Activated naive CD4-positive, alpha-beta T cell treated with anti-CD3 and anti-CD28 coated beads, Interleukin-2, amount 50 U/mL, for 24 hours (primary cell): ENCODE measurements at regions not wholly inside any gene's neighbourhood (a gene's known extent, or its start where the extent isn't known, plus 50 kb on each side); places are given as distances from the start of the nearest gene placed in this dataset.

Experiments
- H3K27ac Mint-ChIP-seq: one replicate; pipeline ENCODE4 v1.8.0; 2021; ENCODE audit warnings: mild to moderate bottlenecking, mixed read lengths
- H3K27me3 Mint-ChIP-seq: one replicate; pipeline ENCODE4 v1.8.0; 2021; ENCODE audit warnings: mixed read lengths
- H3K36me3 Mint-ChIP-seq: one replicate; pipeline ENCODE4 v1.8.0; 2021; ENCODE audit warnings: mixed read lengths
- H3K4me1 Mint-ChIP-seq: one replicate; pipeline ENCODE4 v1.8.0; 2021; ENCODE audit warnings: mixed read lengths
- H3K4me3 Mint-ChIP-seq: one replicate; pipeline ENCODE4 v1.8.0; 2021; ENCODE audit warnings: mild to moderate bottlenecking, mixed read lengths
- H3K9me3 Mint-ChIP-seq: one replicate; pipeline ENCODE4 v1.8.0; 2021; ENCODE audit warnings: mixed read lengths

- Mint-ChIP-seq H3K4me1 (peaks cover 36% of the 10 kb centered on the region), H3K9me3 (no peaks in the 10 kb centered on the region), H3K27me3 (no peaks in the 10 kb centered on the region), H3K36me3 (no peaks in the 10 kb centered on the region), H3K4me3 (no peak overlapping the region), H3K27ac (no peak overlapping the region)
Observed at GRCh38 chr7:131111792-131112191, 215.9 kb upstream of the MKLN1 start.

DNA sequence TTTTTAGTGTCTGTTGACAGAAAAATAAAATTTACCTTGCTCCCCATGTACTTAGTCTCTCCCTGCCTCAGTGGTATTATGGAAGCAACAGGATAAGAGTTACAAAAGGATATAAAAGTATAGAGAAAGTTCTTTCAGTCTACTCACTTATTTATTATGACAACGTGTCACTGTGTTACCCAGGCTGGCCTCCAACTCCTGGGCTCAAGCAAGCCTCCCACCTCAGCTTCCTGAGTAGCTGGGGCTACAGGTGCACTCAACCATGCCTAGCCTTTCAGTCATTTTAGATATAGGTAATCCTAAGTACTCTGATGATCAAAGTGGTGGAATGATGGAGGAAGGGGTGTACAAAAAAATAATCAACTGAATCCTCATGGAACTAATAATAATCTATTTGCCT, 215.2 kb upstream of the MKLN1 start:
- H3K9me3 Mint-ChIP-seq = no peaks in the 10 kb centered on the region
- H3K36me3 Mint-ChIP-seq = peaks cover under 1% of the 10 kb centered on the region
- H3K27me3 Mint-ChIP-seq = no peaks in the 10 kb centered on the region
- peak overlapping the region; percentile 13 for H3K27ac Mint-ChIP-seq
- H3K4me3 Mint-ChIP-seq = no peak overlapping the region
- peaks cover 36% of the 10 kb centered on the region for H3K4me1 Mint-ChIP-seq

- no peaks in the 10 kb centered on the region for H3K9me3 Mint-ChIP-seq
- H3K36me3 Mint-ChIP-seq = peaks cover 2% of the 10 kb centered on the region
- no peak overlapping the region for H3K4me3 Mint-ChIP-seq
- no peaks in the 10 kb centered on the region for H3K27me3 Mint-ChIP-seq
- H3K27ac Mint-ChIP-seq = no peak overlapping the region
- H3K4me1 Mint-ChIP-seq = peaks cover 18% of the 10 kb centered on the region
Observed at GRCh38 chr7:131115340-131115739, 212.3 kb upstream of the MKLN1 start.

GRCh38 chr7:131117439-131117838, 210.2 kb upstream of the MKLN1 start:
- no peaks in the 10 kb centered on the region for H3K9me3 Mint-ChIP-seq
- H3K4me1 Mint-ChIP-seq = peaks cover 3% of the 10 kb centered on the region
- H3K36me3 Mint-ChIP-seq = peaks cover 2% of the 10 kb centered on the region
- no peaks in the 10 kb centered on the region for H3K27me3 Mint-ChIP-seq
- H3K4me3 Mint-ChIP-seq = no peak overlapping the region
- H3K27ac Mint-ChIP-seq = no peak overlapping the region

DNA sequence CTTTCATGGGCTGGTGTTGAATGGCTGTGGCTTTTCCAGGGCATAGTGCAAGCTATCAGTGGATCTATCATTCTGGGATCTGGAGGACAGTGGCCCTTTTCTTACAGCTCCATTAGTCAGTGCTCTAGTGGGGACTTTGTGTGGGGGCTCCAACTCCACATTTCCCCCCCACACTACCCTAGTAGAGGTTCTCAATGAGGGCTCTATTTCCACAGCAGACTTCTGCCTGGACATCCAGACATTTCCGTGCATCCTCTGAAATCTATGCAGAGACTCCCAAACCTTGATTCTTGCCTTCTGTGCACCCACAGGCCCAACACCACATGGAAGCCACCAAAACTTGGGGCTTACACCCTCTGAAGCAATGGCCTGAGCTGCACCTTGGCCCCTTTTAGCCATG, 208.3 kb upstream of the MKLN1 start:
- Mint-ChIP-seq H3K4me1 (no peaks in the 10 kb centered on the region), H3K27me3 (no peaks in the 10 kb centered on the region), H3K27ac (no peak overlapping the region), H3K9me3 (no peaks in the 10 kb centered on the region), H3K36me3 (peaks cover 2% of the 10 kb centered on the region), H3K4me3 (no peak overlapping the region)

GRCh38 chr7:131122394-131122793, 205.3 kb upstream of the MKLN1 start:
- Mint-ChIP-seq H3K4me1 (no peaks in the 10 kb centered on the region), H3K9me3 (no peaks in the 10 kb centered on the region), H3K4me3 (no peak overlapping the region), H3K27ac (no peak overlapping the region), H3K36me3 (peaks cover 2% of the 10 kb centered on the region), H3K27me3 (no peaks in the 10 kb centered on the region)

GRCh38 chr7:131124001-131124629, 203.6 kb upstream of the MKLN1 start:
- Mint-ChIP-seq H3K9me3 (no peaks in the 10 kb centered on the region), H3K4me1 (no peaks in the 10 kb centered on the region), H3K4me3 (no peak overlapping the region), H3K27ac (no peak overlapping the region), H3K27me3 (no peaks in the 10 kb centered on the region), H3K36me3 (no peaks in the 10 kb centered on the region)

- H3K4me1 Mint-ChIP-seq = no peaks in the 10 kb centered on the region
- H3K9me3 Mint-ChIP-seq = no peaks in the 10 kb centered on the region
- H3K4me3 Mint-ChIP-seq = no peak overlapping the region
- no peaks in the 10 kb centered on the region for H3K36me3 Mint-ChIP-seq
- no peak overlapping the region for H3K27ac Mint-ChIP-seq
- H3K27me3 Mint-ChIP-seq = no peaks in the 10 kb centered on the region
Observed at GRCh38 chr7:131124867-131125266, 202.8 kb upstream of the MKLN1 start.

- Mint-ChIP-seq H3K4me1 (no peaks in the 10 kb centered on the region), H3K27me3 (no peaks in the 10 kb centered on the region), H3K27ac (no peak overlapping the region), H3K9me3 (no peaks in the 10 kb centered on the region), H3K36me3 (no peaks in the 10 kb centered on the region), H3K4me3 (no peak overlapping the region)
Observed at GRCh38 chr7:131130324-131130723, 197.4 kb upstream of the MKLN1 start.

DNA sequence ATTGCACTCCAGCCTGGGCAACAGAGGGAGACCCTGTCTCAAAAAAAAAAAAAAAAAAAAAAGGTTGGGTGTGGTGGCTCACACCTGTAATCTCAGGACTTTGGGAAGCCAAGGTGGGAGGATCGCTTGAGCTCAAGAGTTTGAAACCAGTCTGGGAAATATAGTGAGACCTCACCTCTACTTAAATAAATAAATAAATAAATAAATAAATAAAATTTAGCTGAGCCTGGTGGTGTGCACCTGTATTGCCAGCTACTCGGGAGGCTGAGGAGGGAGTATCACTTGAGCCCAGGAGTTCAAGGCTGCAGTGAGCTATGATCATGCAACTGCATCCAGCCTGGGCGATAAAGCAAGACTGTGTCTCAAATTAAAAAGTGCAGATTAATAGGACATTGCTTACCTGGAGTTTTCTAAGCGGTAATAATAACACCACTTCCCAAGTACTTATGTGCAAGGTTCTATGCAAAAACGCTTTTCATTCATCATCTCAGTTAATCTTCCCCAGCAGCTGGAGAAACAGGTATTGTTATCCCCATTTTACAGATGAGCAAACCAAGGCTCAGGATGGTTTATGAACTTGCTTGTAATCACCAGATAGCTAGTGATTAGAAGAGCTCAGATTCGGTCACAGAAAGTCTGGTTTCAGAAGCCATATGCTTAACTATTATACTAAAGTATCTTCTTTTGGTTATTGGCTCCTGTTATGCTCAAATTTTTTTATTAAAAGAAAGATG, 196.5 kb upstream of the MKLN1 start:
- H3K4me3 Mint-ChIP-seq = no peak overlapping the region
- H3K36me3 Mint-ChIP-seq = no peaks in the 10 kb centered on the region
- no peaks in the 10 kb centered on the region for H3K4me1 Mint-ChIP-seq
- H3K27me3 Mint-ChIP-seq = no peaks in the 10 kb centered on the region
- no peaks in the 10 kb centered on the region for H3K9me3 Mint-ChIP-seq
- no peak overlapping the region for H3K27ac Mint-ChIP-seq

GRCh38 chr7:131131746-131132431, 195.8 kb upstream of the MKLN1 start:
- H3K27me3 Mint-ChIP-seq = no peaks in the 10 kb centered on the region

GRCh38 chr7:131139462-131139861, 188.2 kb upstream of the MKLN1 start:
- Mint-ChIP-seq H3K9me3 (no peaks in the 10 kb centered on the region), H3K4me3 (no peak overlapping the region), H3K36me3 (no peaks in the 10 kb centered on the region), H3K27me3 (no peaks in the 10 kb centered on the region), H3K4me1 (no peaks in the 10 kb centered on the region), H3K27ac (no peak overlapping the region)

More at GRCh38 chr7:131131746-131132431, 195.8 kb upstream of the MKLN1 start:
- Mint-ChIP-seq H3K27ac (no peak overlapping the region), H3K36me3 (no peaks in the 10 kb centered on the region), H3K4me1 (no peaks in the 10 kb centered on the region), H3K9me3 (no peaks in the 10 kb centered on the region), H3K4me3 (no peak overlapping the region)

DNA sequence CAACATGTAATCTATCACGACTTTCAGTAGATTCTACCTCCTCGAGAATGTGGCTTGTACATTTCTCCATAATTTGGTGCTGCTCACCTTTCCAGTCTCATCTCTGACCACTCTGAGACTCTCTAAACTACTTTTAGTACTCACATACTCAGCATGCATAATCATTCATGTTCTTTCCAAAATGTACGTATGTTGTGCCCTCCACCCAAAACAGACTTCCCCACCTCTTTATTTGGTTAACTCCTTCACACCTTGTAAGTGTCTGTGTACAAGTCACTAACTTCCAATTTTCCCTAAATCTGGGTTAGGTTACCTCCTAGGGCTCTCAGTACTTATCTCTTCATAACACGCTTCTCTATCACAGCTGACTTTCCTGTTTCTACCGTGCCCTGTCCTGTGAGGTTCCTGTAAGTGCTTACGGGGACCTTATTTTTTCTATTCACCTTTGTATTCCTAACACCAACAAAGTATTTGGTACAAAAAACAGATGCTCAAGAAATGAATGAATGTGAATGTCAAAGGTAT, 186.2 kb upstream of the MKLN1 start:
- Mint-ChIP-seq H3K4me3 (no peak overlapping the region), H3K27ac (no peak overlapping the region), H3K4me1 (no peaks in the 10 kb centered on the region), H3K36me3 (no peaks in the 10 kb centered on the region), H3K27me3 (no peaks in the 10 kb centered on the region), H3K9me3 (no peaks in the 10 kb centered on the region)

DNA sequence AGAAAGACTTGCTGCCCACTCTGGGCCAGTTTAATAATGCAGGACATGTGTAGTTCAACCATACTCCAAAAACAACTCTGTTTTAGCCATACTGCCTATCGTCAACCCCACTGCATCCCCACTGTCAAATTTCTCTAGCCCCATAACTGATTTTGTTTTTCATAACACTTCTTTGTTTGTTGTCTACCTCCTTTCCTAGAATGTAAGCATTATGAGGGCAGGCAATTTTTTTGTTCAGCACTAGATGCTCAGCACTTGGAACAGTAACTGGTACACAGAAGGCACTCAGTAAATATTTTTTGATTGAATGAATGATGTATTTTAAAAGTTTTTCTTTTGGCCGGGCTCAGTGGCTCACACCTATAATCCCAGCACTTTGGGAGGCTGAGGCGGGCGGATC, 183.8 kb upstream of the MKLN1 start:
- Mint-ChIP-seq H3K4me1 (no peaks in the 10 kb centered on the region), H3K36me3 (no peaks in the 10 kb centered on the region), H3K9me3 (no peaks in the 10 kb centered on the region), H3K4me3 (no peak overlapping the region), H3K27me3 (no peaks in the 10 kb centered on the region), H3K27ac (no peak overlapping the region)

- no peaks in the 10 kb centered on the region for H3K9me3 Mint-ChIP-seq
- no peaks in the 10 kb centered on the region for H3K4me1 Mint-ChIP-seq
- no peak overlapping the region for H3K27ac Mint-ChIP-seq
- no peaks in the 10 kb centered on the region for H3K27me3 Mint-ChIP-seq
- H3K36me3 Mint-ChIP-seq = no peaks in the 10 kb centered on the region
- H3K4me3 Mint-ChIP-seq = no peak overlapping the region
Observed at GRCh38 chr7:131145026-131145425, 182.7 kb upstream of the MKLN1 start.

DNA sequence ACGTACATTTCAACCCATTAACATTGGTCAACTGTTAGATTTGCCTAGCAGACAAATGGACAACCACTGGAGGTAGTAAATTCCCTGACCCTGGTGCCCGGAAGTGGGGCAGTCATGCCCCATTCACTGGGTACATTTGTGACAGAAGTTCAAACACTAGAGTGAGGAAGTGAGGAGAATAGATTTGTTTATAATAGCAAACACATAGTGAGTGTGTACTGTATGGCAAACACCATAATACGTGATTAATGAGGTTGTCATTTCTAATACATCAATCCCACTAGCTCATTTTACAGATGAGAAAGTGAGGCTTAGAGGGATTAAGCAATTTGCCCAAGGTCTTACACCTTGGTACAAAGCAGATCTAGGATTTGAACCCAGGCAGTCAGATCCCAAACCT, 181.9 kb upstream of the MKLN1 start:
- H3K36me3 Mint-ChIP-seq = no peaks in the 10 kb centered on the region
- H3K9me3 Mint-ChIP-seq = no peaks in the 10 kb centered on the region
- H3K4me1 Mint-ChIP-seq = no peaks in the 10 kb centered on the region
- H3K4me3 Mint-ChIP-seq = no peak overlapping the region
- no peak overlapping the region for H3K27ac Mint-ChIP-seq
- no peaks in the 10 kb centered on the region for H3K27me3 Mint-ChIP-seq
